H1 (cell line): ENCODE measurements at regions not wholly inside any gene's neighbourhood (a gene's known extent, or its start where the extent isn't known, plus 50 kb on each side); places are given as distances from the start of the nearest gene placed in this dataset.

Source experiments
- CTCF ChIA-PET: fragments of 300-600 bp; sonication (Branson Sonifier 250); formaldehyde crosslinking; loops from one replicate; lab custom pipeline; 2021; ENCODE audit not compliant: partially characterized antibody; lab: Charles Lee
- POLR2A ChIA-PET: fragments of 300-600 bp; sonication (Branson Sonifier 250); formaldehyde crosslinking; loops from one replicate; lab custom pipeline; 2021; ENCODE audit warnings: inconsistent platforms; ENCODE audit not compliant: partially characterized antibody; lab: Charles Lee
- DNase-seq, 2 experiments: peaks; one replicate each; pipeline versions ENCODE4 v3.0.0 to v3.0.0-alpha.2; 2010 to 2022; ENCODE audit warnings: low spot score in 2 of 2, low read depth in 1 of 2, mixed read lengths in 1 of 2
- FAIRE-seq: peaks from 2 replicates; lab custom pipeline; 2011; peaks lifted over from hg19 to GRCh38; lab: Jason Lieb, UNC
- H2AFZ ChIP-seq: 2 replicates; pipeline ENCODE4 v1.8.1; 2012; ENCODE audit warnings: low read length, inconsistent platforms
- H2AK5ac ChIP-seq: 2 replicates; pipeline ENCODE4 v1.6.1; 2013; ENCODE audit warnings: low read depth, low read length
- H2BK120ac ChIP-seq: replicated peaks from 2 replicates; pipeline ENCODE3; 2013; ENCODE audit warnings: low read depth, low read length, inconsistent platforms
- H2BK12ac ChIP-seq: 2 replicates; pipeline ENCODE4 v1.6.1; 2013; ENCODE audit warnings: low read depth, low read length
- H2BK15ac ChIP-seq: 2 replicates; pipeline ENCODE4 v1.6.1; 2013; ENCODE audit warnings: low read length
- H2BK20ac ChIP-seq: 2 replicates; pipeline ENCODE4 v1.6.1; 2013; ENCODE audit warnings: low read length
- H2BK5ac ChIP-seq: 2 replicates; pipeline ENCODE4 v1.6.1; 2013; ENCODE audit warnings: low read depth, low read length
- H3K14ac ChIP-seq: 2 replicates; pipeline ENCODE4 v1.6.1; 2013; ENCODE audit warnings: inconsistent platforms; ENCODE audit not compliant: insufficient read length
- H3K18ac ChIP-seq: 2 replicates; pipeline ENCODE4 v1.6.1; 2013; ENCODE audit warnings: low read length; ENCODE audit errors: extremely low read depth
- H3K23ac ChIP-seq: 2 replicates; pipeline ENCODE4 v1.6.1; 2013; ENCODE audit warnings: inconsistent platforms; ENCODE audit not compliant: insufficient read length
- H3K23me2 ChIP-seq: 2 replicates; pipeline ENCODE4 v1.6.1; 2013; ENCODE audit warnings: low read depth, low read length
- H3K27ac ChIP-seq: 2 replicates; pipeline ENCODE4 v1.6.1; 2011; ENCODE audit warnings: low read depth, low read length, inconsistent platforms
- H3K27me3 ChIP-seq, 4 experiments: replicated peaks in 1 of 4; 1 replicate in 1 of 4; 2 replicates in 3 of 4; pipeline versions ENCODE4 v1.6.1 to v1.8.1; 2011 to 2013; ENCODE audit warnings: low read length in 3 of 4, mild to moderate bottlenecking in 3 of 4, inconsistent platforms in 2 of 4, mixed read lengths in 2 of 4, moderate library complexity in 1 of 4; ENCODE audit not compliant: control insufficient read depth in 3 of 4, insufficient read depth in 3 of 4; ENCODE audit errors: extremely low read depth in 1 of 4
- H3K36me3 ChIP-seq, 4 experiments: 2 replicates each; pipeline versions ENCODE4 v1.6.1 to v1.8.1; 2011 to 2013; ENCODE audit warnings: mild to moderate bottlenecking in 4 of 4, low read length in 3 of 4, moderate library complexity in 2 of 4, control low read depth in 1 of 4, inconsistent platforms in 1 of 4; ENCODE audit not compliant: insufficient read depth in 4 of 4, control insufficient read depth in 2 of 4
- H3K4ac ChIP-seq: replicated peaks from 2 replicates; pipeline ENCODE3; 2013; ENCODE audit warnings: low read length, low read depth, mixed read lengths, inconsistent platforms; ENCODE audit not compliant: insufficient read length
- H3K4me1 ChIP-seq, 4 experiments: replicated peaks in 1 of 4; 1 replicate in 1 of 4; 2 replicates in 3 of 4; pipeline versions ENCODE4 v1.6.1 to v1.8.1; 2011 to 2013; ENCODE audit warnings: low read length in 3 of 4, inconsistent platforms in 2 of 4, mixed read lengths in 1 of 4; ENCODE audit not compliant: insufficient read depth in 4 of 4, control insufficient read depth in 3 of 4
- H3K4me2 ChIP-seq, 2 experiments: 2 replicates each; pipeline versions ENCODE4 v1.6.1 to v1.8.1; 2011 to 2013; ENCODE audit warnings: low read depth in 2 of 2, low read length in 2 of 2, control low read depth in 1 of 2, inconsistent platforms in 1 of 2, mild to moderate bottlenecking in 1 of 2; ENCODE audit not compliant: insufficient read depth in 1 of 2
- H3K4me3 ChIP-seq, 4 experiments: fragments of 200-600, 300-600 bp in 1 of 4; sonication (generic), shearing (Covaris generic), sonication (Bioruptor Twin) in 1 of 4; 2 replicates each; pipeline versions ENCODE4 v1.5.1 to v1.8.1; 2011 to 2016; ENCODE audit warnings: low read length in 4 of 4, low read depth in 3 of 4, control low read depth in 2 of 4, inconsistent platforms in 2 of 4, mild to moderate bottlenecking in 2 of 4, mixed read lengths in 1 of 4, moderate library complexity in 1 of 4; ENCODE audit not compliant: insufficient read depth in 2 of 4; ENCODE audit errors: extremely low read depth in 1 of 4
- H3K56ac ChIP-seq: replicated peaks from 2 replicates; pipeline ENCODE3; 2013; ENCODE audit warnings: low read depth, mild to moderate bottlenecking, mixed read lengths, low read length, inconsistent platforms; ENCODE audit not compliant: insufficient read length
- H3K79me1 ChIP-seq: 2 replicates; pipeline ENCODE4 v1.6.1; 2013; ENCODE audit warnings: low read depth, low read length, control low read depth
- H3K79me2 ChIP-seq, 2 experiments: 2 replicates each; pipeline versions ENCODE4 v1.6.1 to v1.8.1; 2012 to 2013; ENCODE audit warnings: low read length in 2 of 2, mild to moderate bottlenecking in 2 of 2, inconsistent platforms in 1 of 2; ENCODE audit not compliant: insufficient read depth in 2 of 2, control insufficient read depth in 1 of 2
- H3K9ac ChIP-seq, 4 experiments: replicated peaks in 1 of 4; 1 replicate in 1 of 4; 2 replicates in 3 of 4; pipeline versions ENCODE4 v1.6.1 to v1.8.1; 2011 to 2013; ENCODE audit warnings: low read depth in 3 of 4, low read length in 3 of 4, control low read depth in 2 of 4, mild to moderate bottlenecking in 2 of 4, moderate library complexity in 2 of 4, inconsistent platforms in 1 of 4; ENCODE audit errors: extremely low read depth in 1 of 4
- H3K9me3 ChIP-seq, 2 experiments: 2 replicates each; pipeline versions ENCODE4 v1.6.1 to v1.8.1; 2012 to 2013; ENCODE audit warnings: mild to moderate bottlenecking in 2 of 2, moderate library complexity in 2 of 2, control low read depth in 1 of 2, inconsistent platforms in 1 of 2, low read depth in 1 of 2, low read length in 1 of 2, mixed read lengths in 1 of 2; ENCODE audit not compliant: insufficient read depth in 2 of 2
- H4K20me1 ChIP-seq, 2 experiments: replicated peaks in 1 of 2; 2 replicates each; pipeline versions ENCODE3 to v1.8.1; 2011 to 2013; ENCODE audit warnings: inconsistent platforms in 2 of 2, low read length in 2 of 2, mild to moderate bottlenecking in 1 of 2; ENCODE audit not compliant: insufficient read depth in 2 of 2, control insufficient read depth in 1 of 2
- H4K5ac ChIP-seq: 2 replicates; pipeline ENCODE4 v1.6.1; 2013; ENCODE audit warnings: low read length, low read depth, mixed read lengths, inconsistent platforms; ENCODE audit not compliant: insufficient read length
- H4K8ac ChIP-seq: 2 replicates; pipeline ENCODE4 v1.8.0; 2013; ENCODE audit warnings: mild to moderate bottlenecking, moderate library complexity, low read length, inconsistent platforms; ENCODE audit not compliant: insufficient read depth; ENCODE audit errors: extremely low read depth
- H4K91ac ChIP-seq: replicated peaks from 2 replicates; pipeline ENCODE3; 2013; ENCODE audit warnings: low read length, mixed read lengths, inconsistent platforms; ENCODE audit not compliant: insufficient read length
- CBX8 ChIP-seq: fragments of 300-800, 300-1000 bp; sonication (generic); IDR thresholded peaks from 2 replicates; pipeline ENCODE4 v1.7.1; 2016; ENCODE audit warnings: low read depth, low read length, borderline replicate concordance
- CTBP2 ChIP-seq: IDR thresholded peaks from 2 replicates; pipeline ENCODE4 v1.7.0; 2011; ENCODE audit warnings: borderline replicate concordance, mild to moderate bottlenecking, moderate library complexity, mixed read lengths, low read length; ENCODE audit not compliant: insufficient read depth, insufficient read length
- HDAC6 ChIP-seq: IDR thresholded peaks from one replicate; pipeline ENCODE4 v1.7.1; 2012; ENCODE audit warnings: low read depth, mild to moderate bottlenecking, inconsistent platforms, low read length, moderate library complexity
- NANOG ChIP-seq: IDR thresholded peaks from 2 replicates; pipeline ENCODE4 v1.6.1; 2011; ENCODE audit warnings: low read length, low read depth, mild to moderate bottlenecking, inconsistent platforms; ENCODE audit not compliant: insufficient read depth, poor library complexity, severe bottlenecking
- RBBP5 ChIP-seq: IDR thresholded peaks from 2 replicates; pipeline ENCODE4 v1.7.1; 2012; ENCODE audit warnings: low read depth, mild to moderate bottlenecking, inconsistent platforms, low read length, moderate library complexity, borderline replicate concordance
- RFX5 ChIP-seq: IDR thresholded peaks from 2 replicates; pipeline ENCODE4 v1.6.1; 2011; ENCODE audit warnings: low read depth, low read length, improper control_type of control experiment, borderline replicate concordance
- WGBS, 2 experiments: shearing (Covaris generic) in 1 of 2; methylation state at CpG; one replicate each; pipeline versions ENCODE4 v1.1.6 to v1.1.7; 2013 to 2015; ENCODE audit warnings: low lambda C conversion rate in 2 of 2, mixed read lengths in 2 of 2, inconsistent platforms in 1 of 2, low coverage in 1 of 2, missing lambda C conversion rate in 1 of 2; ENCODE audit not compliant: insufficient replicate concordance in 2 of 2, insufficient coverage in 1 of 2, insufficient read length in 1 of 2; ENCODE audit errors: extremely low coverage in 1 of 2, missing lambda C conversion rate in 1 of 2; 5-methylcytosine and 5-hydroxymethylcytosine counted together

- CTCF ChIA-PET, result no interaction called here
- TF ChIP-seq CBX8, result no peak
- no peak for TF ChIP-seq CTBP2
- no peak for TF ChIP-seq HDAC6
- no peak for TF ChIP-seq NANOG
- TF ChIP-seq RFX5, result no peak
- TF ChIP-seq RBBP5, result no peak
These were observed 103.1 kb upstream of the FAM47B start for GRCh38 chrX:34839451-34839850.

More at GRCh38 chrX:34839451-34839850, 103.1 kb upstream of the FAM47B start:
- no peak overlapping the region for H3K4me2 ChIP-seq
- H4K5ac ChIP-seq, result no peak overlapping the region
- no peak overlapping the region for H4K8ac ChIP-seq
- no peak overlapping the region for H3K18ac ChIP-seq
- H2AFZ ChIP-seq, result no peak overlapping the region
- H2AK5ac ChIP-seq, result no peak overlapping the region
- H3K56ac ChIP-seq, result no peak overlapping the region
- no peak overlapping the region for H3K27ac ChIP-seq
- POLR2A ChIA-PET, result no interaction called here
- no peak for FAIRE-seq
- no peaks in the 10 kb centered on the region for H3K27me3 ChIP-seq
- no peak overlapping the region for H2BK15ac ChIP-seq
- no peaks in the 10 kb centered on the region for H3K79me2 ChIP-seq
- 90% methylated on average over 3 of the region's 3 CpGs; no CpG with 5 or more reads in 1 of the 2 experiments for WGBS, 2 experiments
- H2BK120ac ChIP-seq, result no peak overlapping the region
- no peak overlapping the region for H3K4ac ChIP-seq
- H4K91ac ChIP-seq, result no peak overlapping the region
- no peak overlapping the region for H2BK12ac ChIP-seq
- H3K9ac ChIP-seq, result no peak overlapping the region
- no peak overlapping the region for H2BK20ac ChIP-seq
- no peak overlapping the region for H3K23ac ChIP-seq
- no peaks in the 10 kb centered on the region for H3K36me3 ChIP-seq
- H3K4me3 ChIP-seq, result no peak overlapping the region
- H4K20me1 ChIP-seq, result no peaks in the 10 kb centered on the region
- H2BK5ac ChIP-seq, result no peak overlapping the region
- H3K79me1 ChIP-seq, result no peaks in the 10 kb centered on the region
- no peak for DNase-seq
- H3K14ac ChIP-seq, result no peak overlapping the region
- H3K23me2 ChIP-seq, result no peaks in the 10 kb centered on the region
- H3K4me1 ChIP-seq, result no peaks in the 10 kb centered on the region
- no peaks in the 10 kb centered on the region; a peak in 1 of 4 replicates for H3K9me3 ChIP-seq
